ENCODE measurements at regions not wholly inside any gene's neighbourhood (a gene's known extent, or its start where the extent isn't known, plus 50 kb on each side); places are given as distances from the start of the nearest gene placed in this dataset.
A peak's percentile ranks its signal among the peaks of the same experiment; 100 is the strongest.

DNA sequence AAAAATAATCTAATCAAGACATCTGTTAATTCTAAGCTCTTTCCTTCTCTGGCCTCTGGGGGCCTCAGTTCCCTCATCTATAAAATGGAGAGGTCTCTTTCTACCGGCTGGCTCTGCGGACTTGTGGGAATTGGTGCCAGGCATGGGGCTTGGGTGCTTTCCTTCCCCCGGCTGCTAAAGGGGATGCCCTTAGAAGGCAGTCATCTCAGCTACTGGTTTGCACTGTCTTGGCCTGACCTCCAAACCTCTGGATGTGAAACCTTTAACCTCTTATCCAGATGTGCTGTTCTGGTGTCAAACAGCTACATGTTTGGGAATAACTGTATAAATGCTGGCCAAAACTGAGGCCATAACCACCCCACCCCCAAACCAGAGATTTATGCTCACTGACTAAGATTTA lies 320.0 kb downstream of the RPS24 start:
- Histone ChIP-seq H3F3A (ENCODE audit: low read length, unreplicated experiment) (no peaks in the 10 kb centered on the region), H3K4me2 (ENCODE audit: low read length) (no peak overlapping the region), H3K4me1 (ENCODE audit: insufficient read depth, low read length) (no peaks in the 10 kb centered on the region), H3K36me3 (ENCODE audit: low read depth, low read length) (no peaks in the 10 kb centered on the region), H3K27me3 (ENCODE audit: low read length) (peaks cover 88% of the 10 kb centered on the region), H2AFZ (ENCODE audit: low read length) (no peak overlapping the region), H3K27ac (ENCODE audit: low read length) (no peak overlapping the region), H3K79me2 (ENCODE audit: low read length) (no peaks in the 10 kb centered on the region), H3K9me2 (replicated peaks; ENCODE audit: low read length) (0 out of 2 replicates have a peak, but pooled peaks cover 3% of the 10 kb centered on the region), H3K9ac (ENCODE audit: low read length) (no peak overlapping the region), H4K20me1 (ENCODE audit: low read length) (no peaks in the 10 kb centered on the region), H3K9me3 (ENCODE audit: low read length) (no peaks in the 10 kb centered on the region), H3K4me3 (ENCODE audit: low read length) (no peak overlapping the region)
- no TSS peak for BruUV-seq (replicated peaks)
- intact Hi-C loops (cut with micrococcal nuclease), result no loop called here
- peak; percentile 14 for ATAC-seq
- DNase-seq, result peak; percentile 36
- ChIA-PET POLR2A (ENCODE audit: unreplicated experiment) (no interaction called here), CTCF (interaction anchor here (0.6 to 1.1 kb wide), 6 partner anchors 16 to 495 kb away, joined by 3 to 4 read pairs (median 4); no protein-coding TSS in a partner anchor)
- TF ChIP-seq, protein P1, sequence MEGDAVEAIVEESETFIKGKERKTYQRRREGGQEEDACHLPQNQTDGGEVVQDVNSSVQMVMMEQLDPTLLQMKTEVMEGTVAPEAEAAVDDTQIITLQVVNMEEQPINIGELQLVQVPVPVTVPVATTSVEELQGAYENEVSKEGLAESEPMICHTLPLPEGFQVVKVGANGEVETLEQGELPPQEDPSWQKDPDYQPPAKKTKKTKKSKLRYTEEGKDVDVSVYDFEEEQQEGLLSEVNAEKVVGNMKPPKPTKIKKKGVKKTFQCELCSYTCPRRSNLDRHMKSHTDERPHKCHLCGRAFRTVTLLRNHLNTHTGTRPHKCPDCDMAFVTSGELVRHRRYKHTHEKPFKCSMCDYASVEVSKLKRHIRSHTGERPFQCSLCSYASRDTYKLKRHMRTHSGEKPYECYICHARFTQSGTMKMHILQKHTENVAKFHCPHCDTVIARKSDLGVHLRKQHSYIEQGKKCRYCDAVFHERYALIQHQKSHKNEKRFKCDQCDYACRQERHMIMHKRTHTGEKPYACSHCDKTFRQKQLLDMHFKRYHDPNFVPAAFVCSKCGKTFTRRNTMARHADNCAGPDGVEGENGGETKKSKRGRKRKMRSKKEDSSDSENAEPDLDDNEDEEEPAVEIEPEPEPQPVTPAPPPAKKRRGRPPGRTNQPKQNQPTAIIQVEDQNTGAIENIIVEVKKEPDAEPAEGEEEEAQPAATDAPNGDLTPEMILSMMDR (conservative IDR thresholded peaks at IDR 0.05; ENCODE audit: low read depth, low read length), result peak; percentile 62
- TF ChIP-seq EZH2 (IDR thresholded peaks at IDR 0.05; ENCODE audit: low read length, unreplicated experiment) (no peak), EZH2phosphoT487 (IDR thresholded peaks at IDR 0.05; ENCODE audit: borderline replicate concordance, low read length) (no peak)

DNA sequence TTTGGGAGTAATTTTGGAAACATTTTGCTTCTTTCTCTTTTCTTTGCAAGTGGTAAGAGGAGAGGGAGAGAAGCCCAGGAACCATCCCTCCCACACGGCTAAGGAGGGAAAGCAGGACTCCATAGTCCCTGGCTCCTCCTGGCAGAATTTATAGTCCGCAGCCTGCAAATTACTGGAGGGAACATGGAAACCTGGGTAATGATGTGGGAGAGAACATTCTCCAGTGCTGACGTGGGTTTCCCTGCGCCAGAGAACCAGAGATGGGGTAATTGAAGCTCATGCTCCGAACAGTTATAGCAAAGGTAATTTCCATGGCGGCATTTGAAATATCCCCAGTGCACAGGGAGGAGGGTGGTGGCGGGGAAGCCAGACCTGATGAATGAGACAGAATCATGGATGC lies 320.4 kb downstream of the RPS24 start:
- intact Hi-C loops (cut with micrococcal nuclease), result no loop called here
- CTCF ChIA-PET, result interaction anchor here (1.0 to 1.1 kb wide), 2 partner anchors 25 to 54 kb away, joined by 4 read pairs; no protein-coding TSS in a partner anchor
- DNase-seq (no peak), ATAC-seq (no peak)
- Histone ChIP-seq H3K36me3 (ENCODE audit: low read depth, low read length) (no peaks in the 10 kb centered on the region), H3F3A (ENCODE audit: low read length, unreplicated experiment) (no peaks in the 10 kb centered on the region), H3K27me3 (ENCODE audit: low read length) (peaks cover 91% of the 10 kb centered on the region), H4K20me1 (ENCODE audit: low read length) (no peaks in the 10 kb centered on the region), H3K4me3 (ENCODE audit: low read length) (no peak overlapping the region), H3K79me2 (ENCODE audit: low read length) (no peaks in the 10 kb centered on the region), H3K4me2 (ENCODE audit: low read length) (no peak overlapping the region), H3K9me2 (replicated peaks; ENCODE audit: low read length) (0 out of 2 replicates have a peak, but pooled peaks cover 3% of the 10 kb centered on the region), H3K9me3 (ENCODE audit: low read length) (no peaks in the 10 kb centered on the region), H2AFZ (ENCODE audit: low read length) (no peak overlapping the region), H3K27ac (ENCODE audit: low read length) (no peak overlapping the region), H3K4me1 (ENCODE audit: insufficient read depth, low read length) (no peaks in the 10 kb centered on the region), H3K9ac (ENCODE audit: low read length) (no peak overlapping the region)
- BruUV-seq (replicated peaks), result no TSS peak
- POLR2A ChIA-PET (ENCODE audit: unreplicated experiment), result no interaction called here
- TF ChIP-seq EZH2phosphoT487 (IDR thresholded peaks at IDR 0.05; ENCODE audit: borderline replicate concordance, low read length), result no peak
- TF ChIP-seq, protein P1 (conservative IDR thresholded peaks at IDR 0.05; ENCODE audit: low read depth, low read length), result no peak
- TF ChIP-seq EZH2 (IDR thresholded peaks at IDR 0.05; ENCODE audit: low read length, unreplicated experiment), result no peak

DNA sequence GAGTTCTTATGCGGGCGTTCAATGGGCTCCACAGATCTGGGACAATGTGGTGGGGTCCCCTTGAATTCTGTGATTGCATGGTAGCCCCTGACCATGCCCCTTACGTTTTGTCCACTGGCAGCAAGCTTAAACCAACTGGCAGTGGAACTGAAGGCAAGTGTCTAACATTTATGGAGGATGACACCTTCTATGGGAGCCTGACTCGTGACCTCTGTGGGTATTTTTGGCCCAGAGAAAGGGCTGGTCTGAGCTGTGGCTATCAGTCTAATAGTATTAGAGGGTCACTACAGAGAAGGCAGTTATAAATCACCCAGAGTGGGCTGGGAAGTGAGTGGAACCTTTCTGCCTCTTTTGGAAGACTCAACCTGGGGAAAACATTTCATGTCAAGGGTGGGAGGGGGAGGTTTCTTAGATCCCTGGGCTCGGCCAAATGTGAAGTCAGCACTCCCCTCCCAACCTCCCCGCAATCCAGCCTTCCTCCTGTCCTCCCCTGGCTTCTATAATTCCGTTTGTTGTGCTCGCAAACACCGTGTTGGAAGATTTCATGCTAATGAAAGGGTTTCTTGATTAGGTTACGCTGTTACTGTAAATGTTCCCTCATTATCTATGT lies 322.7 kb downstream of the RPS24 start:
- POLR2A ChIA-PET (ENCODE audit: unreplicated experiment), result no interaction called here
- CTCF ChIA-PET, result no interaction called here

More for the DNA sequence above, 322.7 kb downstream of the RPS24 start:
- Histone ChIP-seq H3K27ac (ENCODE audit: low read length) (no peak overlapping the region), H3K4me3 (ENCODE audit: low read length) (no peak overlapping the region), H3K4me2 (ENCODE audit: low read length) (no peak overlapping the region), H4K20me1 (ENCODE audit: low read length) (no peaks in the 10 kb centered on the region), H3K79me2 (ENCODE audit: low read length) (no peaks in the 10 kb centered on the region), H3K27me3 (ENCODE audit: low read length) (peaks cover 89% of the 10 kb centered on the region), H3F3A (ENCODE audit: low read length, unreplicated experiment) (no peaks in the 10 kb centered on the region), H3K9me2 (replicated peaks; ENCODE audit: low read length) (0 out of 2 replicates have a peak, but pooled peaks cover 3% of the 10 kb centered on the region), H3K36me3 (ENCODE audit: low read depth, low read length) (no peaks in the 10 kb centered on the region), H3K9me3 (ENCODE audit: low read length) (no peaks in the 10 kb centered on the region), H2AFZ (ENCODE audit: low read length) (no peak overlapping the region), H3K4me1 (ENCODE audit: insufficient read depth, low read length) (no peaks in the 10 kb centered on the region), H3K9ac (ENCODE audit: low read length) (no peak overlapping the region)
- ATAC-seq (no peak), DNase-seq (no peak)
- TF ChIP-seq EZH2phosphoT487 (IDR thresholded peaks at IDR 0.05; ENCODE audit: borderline replicate concordance, low read length) (no peak), EZH2 (IDR thresholded peaks at IDR 0.05; ENCODE audit: low read length, unreplicated experiment) (no peak)
- TF ChIP-seq, protein P1 (conservative IDR thresholded peaks at IDR 0.05; ENCODE audit: low read depth, low read length), result no peak
- intact Hi-C loops (cut with micrococcal nuclease), result no loop called here
- no TSS peak for BruUV-seq (replicated peaks)

Data from PC-3 (cell line).